ENCODE measurements at regions not wholly inside any gene's neighbourhood (a gene's known extent, or its start where the extent isn't known, plus 50 kb on each side); places are given as distances from the start of the nearest gene placed in this dataset.

DNA sequence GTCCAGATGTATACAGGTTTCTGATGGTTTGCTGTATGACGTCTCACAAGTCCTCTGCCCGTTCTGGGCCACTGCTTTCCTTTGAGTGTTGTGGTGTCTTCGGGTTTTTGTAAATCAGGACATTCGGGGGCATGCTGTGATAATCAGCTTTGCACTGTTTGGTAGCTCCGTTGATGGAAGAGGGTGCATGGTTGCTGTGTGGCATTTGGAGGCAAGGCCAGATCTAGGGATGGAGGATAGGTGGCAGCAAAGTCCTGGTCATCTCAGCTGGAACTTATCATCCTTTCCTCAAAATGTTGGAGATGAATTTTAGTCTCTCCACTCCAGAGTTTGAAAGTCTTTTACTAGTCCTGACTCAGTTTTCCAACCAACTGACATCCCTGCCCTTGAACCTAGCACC lies 91.0 kb downstream of the SCP2D1 start:
- DNase-seq (ENCODE audit: low spot score) (no peak), ATAC-seq (ENCODE audit: low read depth) (peak; percentile 58)
- no peak overlapping the region for H3K27ac ChIP-seq (ENCODE audit: poor library complexity, severe bottlenecking)
- TF ChIP-seq, protein P1, sequence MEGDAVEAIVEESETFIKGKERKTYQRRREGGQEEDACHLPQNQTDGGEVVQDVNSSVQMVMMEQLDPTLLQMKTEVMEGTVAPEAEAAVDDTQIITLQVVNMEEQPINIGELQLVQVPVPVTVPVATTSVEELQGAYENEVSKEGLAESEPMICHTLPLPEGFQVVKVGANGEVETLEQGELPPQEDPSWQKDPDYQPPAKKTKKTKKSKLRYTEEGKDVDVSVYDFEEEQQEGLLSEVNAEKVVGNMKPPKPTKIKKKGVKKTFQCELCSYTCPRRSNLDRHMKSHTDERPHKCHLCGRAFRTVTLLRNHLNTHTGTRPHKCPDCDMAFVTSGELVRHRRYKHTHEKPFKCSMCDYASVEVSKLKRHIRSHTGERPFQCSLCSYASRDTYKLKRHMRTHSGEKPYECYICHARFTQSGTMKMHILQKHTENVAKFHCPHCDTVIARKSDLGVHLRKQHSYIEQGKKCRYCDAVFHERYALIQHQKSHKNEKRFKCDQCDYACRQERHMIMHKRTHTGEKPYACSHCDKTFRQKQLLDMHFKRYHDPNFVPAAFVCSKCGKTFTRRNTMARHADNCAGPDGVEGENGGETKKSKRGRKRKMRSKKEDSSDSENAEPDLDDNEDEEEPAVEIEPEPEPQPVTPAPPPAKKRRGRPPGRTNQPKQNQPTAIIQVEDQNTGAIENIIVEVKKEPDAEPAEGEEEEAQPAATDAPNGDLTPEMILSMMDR (IDR thresholded peaks at IDR 0.05; ENCODE audit: poor library complexity, severe bottlenecking) = peak; percentile 47
- no peaks in the 10 kb centered on the region for H3K4me1 ChIP-seq (ENCODE audit: insufficient read depth, poor library complexity, severe bottlenecking)
- H3K27me3 ChIP-seq (ENCODE audit: insufficient read depth, poor library complexity, severe bottlenecking) = peaks cover under 1% of the 10 kb centered on the region
- H3K36me3 ChIP-seq (ENCODE audit: low read depth) = no peaks in the 10 kb centered on the region
- no peak overlapping the region for H3K4me3 ChIP-seq (ENCODE audit: severe bottlenecking)
- H3K9me3 ChIP-seq (ENCODE audit: severe bottlenecking) = no peaks in the 10 kb centered on the region

DNA sequence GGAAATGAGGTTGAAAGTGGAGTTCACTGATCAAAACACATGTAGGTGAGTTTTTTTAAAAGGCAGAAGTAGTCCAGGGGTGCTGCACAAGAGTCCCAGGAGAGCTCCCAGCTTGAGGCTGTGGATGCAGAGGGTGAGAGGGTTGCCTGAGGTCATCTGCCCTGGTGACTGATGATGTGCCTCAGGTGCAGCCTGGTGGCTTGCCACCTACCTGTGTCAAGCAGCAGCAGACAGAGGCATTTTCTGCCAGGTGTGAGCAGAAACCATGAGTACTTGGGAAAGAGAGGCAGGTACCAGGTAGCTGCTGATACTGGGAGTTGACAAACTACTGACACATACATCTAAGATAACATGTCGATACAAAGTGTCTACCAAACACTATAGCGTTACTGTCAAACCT lies 92.5 kb downstream of the SCP2D1 start:
- no peak overlapping the region for H3K4me3 ChIP-seq (ENCODE audit: severe bottlenecking)
- ATAC-seq (ENCODE audit: low read depth) = no peak
- no peak overlapping the region for H3K27ac ChIP-seq (ENCODE audit: poor library complexity, severe bottlenecking)
- no peak for DNase-seq (ENCODE audit: low spot score)
- H3K4me1 ChIP-seq (ENCODE audit: insufficient read depth, poor library complexity, severe bottlenecking) = no peaks in the 10 kb centered on the region
- H3K9me3 ChIP-seq (ENCODE audit: severe bottlenecking) = no peaks in the 10 kb centered on the region
- H3K36me3 ChIP-seq (ENCODE audit: low read depth) = no peaks in the 10 kb centered on the region
- TF ChIP-seq, protein P1 (IDR thresholded peaks at IDR 0.05; ENCODE audit: poor library complexity, severe bottlenecking) = no peak
- H3K27me3 ChIP-seq (ENCODE audit: insufficient read depth, poor library complexity, severe bottlenecking) = peaks cover 5% of the 10 kb centered on the region

DNA sequence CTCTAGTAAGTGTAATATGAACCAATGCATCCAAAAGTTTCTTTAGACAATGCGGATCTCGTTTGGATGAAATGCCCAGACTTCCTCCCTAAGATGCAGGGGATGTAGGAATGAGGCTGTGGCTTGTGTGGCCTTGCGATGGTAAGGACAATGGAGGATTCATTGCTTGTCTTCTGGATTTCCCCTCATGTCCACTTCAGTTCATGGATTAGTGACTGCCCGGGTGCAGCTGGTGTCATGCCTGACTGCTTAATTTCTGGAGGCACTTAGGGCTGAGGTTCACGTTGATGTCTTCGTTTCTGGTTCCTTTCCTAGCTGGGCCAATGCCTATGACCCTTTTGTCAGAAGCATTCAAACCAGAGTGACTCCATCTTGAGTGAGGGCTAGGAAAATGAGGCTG lies 93.8 kb downstream of the SCP2D1 start:
- no peaks in the 10 kb centered on the region for H3K9me3 ChIP-seq (ENCODE audit: severe bottlenecking)
- H3K4me1 ChIP-seq (ENCODE audit: insufficient read depth, poor library complexity, severe bottlenecking) = no peaks in the 10 kb centered on the region
- ATAC-seq (ENCODE audit: low read depth) (no peak), DNase-seq (ENCODE audit: low spot score) (no peak)
- peaks cover 5% of the 10 kb centered on the region for H3K27me3 ChIP-seq (ENCODE audit: insufficient read depth, poor library complexity, severe bottlenecking)
- H3K27ac ChIP-seq (ENCODE audit: poor library complexity, severe bottlenecking) = no peak overlapping the region
- TF ChIP-seq, protein P1 (IDR thresholded peaks at IDR 0.05; ENCODE audit: poor library complexity, severe bottlenecking) = no peak
- H3K4me3 ChIP-seq (ENCODE audit: severe bottlenecking) = no peak overlapping the region
- H3K36me3 ChIP-seq (ENCODE audit: low read depth) = no peaks in the 10 kb centered on the region

DNA sequence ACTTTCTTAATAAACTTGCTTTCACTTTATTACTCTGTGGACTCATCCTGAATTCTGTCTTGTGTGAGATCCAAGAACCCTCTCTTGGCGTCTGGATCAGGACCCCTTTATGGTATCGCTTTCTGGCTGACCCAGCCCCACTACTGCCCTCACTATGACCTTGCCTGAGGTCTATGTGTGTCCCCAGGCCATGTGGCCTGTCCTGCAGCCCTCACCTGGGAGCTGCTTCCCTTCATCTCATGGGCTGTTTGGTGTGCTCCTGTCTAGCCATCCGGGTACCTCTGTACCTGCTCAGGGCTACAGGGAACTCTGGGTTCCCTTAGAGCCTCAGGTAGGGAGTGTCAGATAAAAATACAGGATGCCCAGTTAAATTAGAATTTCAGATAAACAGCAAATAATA lies 94.5 kb downstream of the SCP2D1 start:
- Histone ChIP-seq H3K4me1 (ENCODE audit: insufficient read depth, poor library complexity, severe bottlenecking) (no peaks in the 10 kb centered on the region), H3K9me3 (ENCODE audit: severe bottlenecking) (no peaks in the 10 kb centered on the region), H3K27me3 (ENCODE audit: insufficient read depth, poor library complexity, severe bottlenecking) (peaks cover 5% of the 10 kb centered on the region), H3K4me3 (ENCODE audit: severe bottlenecking) (no peak overlapping the region), H3K36me3 (ENCODE audit: low read depth) (no peaks in the 10 kb centered on the region), H3K27ac (ENCODE audit: poor library complexity, severe bottlenecking) (no peak overlapping the region)
- TF ChIP-seq, protein P1 (IDR thresholded peaks at IDR 0.05; ENCODE audit: poor library complexity, severe bottlenecking) = no peak
- ATAC-seq (ENCODE audit: low read depth) (no peak), DNase-seq (ENCODE audit: low spot score) (no peak)

DNA sequence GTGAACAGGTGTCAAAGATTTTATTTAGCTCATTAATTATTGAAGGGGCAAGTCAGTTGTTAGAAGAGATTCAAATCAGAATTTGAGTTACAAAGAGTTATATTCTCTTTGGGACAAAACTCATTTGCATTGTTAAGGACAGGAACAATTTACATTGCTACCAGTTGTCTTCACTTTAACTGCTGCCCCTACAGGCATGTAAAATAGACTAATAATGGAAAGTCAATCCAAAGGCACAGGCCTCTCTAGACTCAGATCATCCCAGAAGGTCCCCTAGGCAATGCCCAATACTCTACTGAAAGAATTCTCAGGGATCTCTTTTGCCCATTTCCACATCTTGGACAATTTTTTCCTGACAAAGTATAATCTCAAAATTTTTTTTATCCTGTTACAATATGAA lies 95.7 kb downstream of the SCP2D1 start:
- DNase-seq (ENCODE audit: low spot score) (no peak), ATAC-seq (ENCODE audit: low read depth) (no peak)
- Histone ChIP-seq H3K27ac (ENCODE audit: poor library complexity, severe bottlenecking) (no peak overlapping the region), H3K27me3 (ENCODE audit: insufficient read depth, poor library complexity, severe bottlenecking) (peaks cover 5% of the 10 kb centered on the region), H3K4me1 (ENCODE audit: insufficient read depth, poor library complexity, severe bottlenecking) (no peaks in the 10 kb centered on the region), H3K9me3 (ENCODE audit: severe bottlenecking) (no peaks in the 10 kb centered on the region), H3K36me3 (ENCODE audit: low read depth) (no peaks in the 10 kb centered on the region), H3K4me3 (ENCODE audit: severe bottlenecking) (no peak overlapping the region)
- TF ChIP-seq, protein P1 (IDR thresholded peaks at IDR 0.05; ENCODE audit: poor library complexity, severe bottlenecking) = no peak
